Trophoblast cell (in vitro differentiated cells and primary cell): ENCODE measurements at regions not wholly inside any gene's neighbourhood (a gene's known extent, or its start where the extent isn't known, plus 50 kb on each side); places are given as distances from the start of the nearest gene placed in this dataset.

Experiments
- DNase-seq, 2 donors: peaks; one replicate each; pipeline ENCODE4 v3.0.0-alpha.2; 2016
- H2AFZ ChIP-seq: 2 replicates; pipeline ENCODE4 v1.6.1; 2013; ENCODE audit warnings: low read length, moderate library complexity, mild to moderate bottlenecking; ENCODE audit not compliant: insufficient read depth, poor library complexity
- H2AK5ac ChIP-seq: 2 replicates; pipeline ENCODE4 v1.6.1; 2013; ENCODE audit warnings: mild to moderate bottlenecking, low read length
- H2BK120ac ChIP-seq: 2 replicates; pipeline ENCODE4 v1.6.1; 2013; ENCODE audit warnings: low read length, mild to moderate bottlenecking, moderate library complexity; ENCODE audit not compliant: insufficient read depth, poor library complexity
- H2BK12ac ChIP-seq: 2 replicates; pipeline ENCODE4 v1.6.1; 2013; ENCODE audit warnings: mild to moderate bottlenecking, low read length, moderate library complexity
- H2BK5ac ChIP-seq: 2 replicates; pipeline ENCODE4 v1.6.1; 2013; ENCODE audit warnings: low read length, low read depth, moderate library complexity, mild to moderate bottlenecking; ENCODE audit not compliant: poor library complexity
- H3K14ac ChIP-seq: 2 replicates; pipeline ENCODE4 v1.6.1; 2013; ENCODE audit warnings: mild to moderate bottlenecking, low read length
- H3K18ac ChIP-seq: 2 replicates; pipeline ENCODE4 v1.6.1; 2013; ENCODE audit warnings: mild to moderate bottlenecking, low read length
- H3K23ac ChIP-seq: 2 replicates; pipeline ENCODE4 v1.6.1; 2013; ENCODE audit warnings: low read length
- H3K27ac ChIP-seq: 2 replicates; pipeline ENCODE4 v1.5.1; 2013; ENCODE audit warnings: low read depth, mild to moderate bottlenecking, inconsistent platforms, low read length, moderate library complexity
- H3K27me3 ChIP-seq: 2 replicates; pipeline ENCODE4 v1.6.1; 2013; ENCODE audit warnings: inconsistent platforms, mild to moderate bottlenecking, low read length, moderate library complexity; ENCODE audit not compliant: insufficient read depth
- H3K36me3 ChIP-seq, 2 experiments: 1 replicate in 1 of 2; 2 replicates in 1 of 2; pipeline ENCODE4 v1.6.1; 2013; ENCODE audit warnings: low read length in 2 of 2, mild to moderate bottlenecking in 2 of 2, moderate library complexity in 1 of 2; ENCODE audit not compliant: insufficient read depth in 2 of 2, control insufficient read depth in 1 of 2
- H3K4ac ChIP-seq: 2 replicates; pipeline ENCODE4 v1.6.1; 2013; ENCODE audit warnings: low read depth, mild to moderate bottlenecking, low read length, moderate library complexity
- H3K4me1 ChIP-seq, 2 experiments: 1 replicate in 1 of 2; 2 replicates in 1 of 2; pipeline ENCODE4 v1.6.1; 2013; ENCODE audit warnings: low read length in 2 of 2, mild to moderate bottlenecking in 2 of 2, moderate library complexity in 1 of 2; ENCODE audit not compliant: insufficient read depth in 2 of 2, control insufficient read depth in 1 of 2
- H3K4me2 ChIP-seq: 2 replicates; pipeline ENCODE4 v1.6.1; 2013; ENCODE audit warnings: inconsistent platforms, mild to moderate bottlenecking, low read length, moderate library complexity
- H3K4me3 ChIP-seq: 2 replicates; pipeline ENCODE4 v1.5.1; 2013; ENCODE audit warnings: mild to moderate bottlenecking, low read depth, low read length, inconsistent platforms
- H3K79me1 ChIP-seq: one replicate; pipeline ENCODE4 v1.6.1; 2013; ENCODE audit warnings: low read length
- H3K79me2 ChIP-seq: 2 replicates; pipeline ENCODE4 v1.6.1; 2013; ENCODE audit warnings: low read length, mild to moderate bottlenecking; ENCODE audit not compliant: control insufficient read depth, insufficient read depth, poor library complexity
- H3K9ac ChIP-seq: 2 replicates; pipeline ENCODE4 v1.6.1; 2013; ENCODE audit warnings: mild to moderate bottlenecking, low read length
- H3K9me3 ChIP-seq: 2 replicates; pipeline ENCODE4 v1.6.1; 2013; ENCODE audit warnings: low read depth, mild to moderate bottlenecking, control low read depth, inconsistent platforms, low read length; ENCODE audit not compliant: insufficient read depth
- H4K12ac ChIP-seq: 2 replicates; pipeline ENCODE4 v1.6.1; 2013; ENCODE audit warnings: low read depth, mild to moderate bottlenecking, low read length, moderate library complexity
- H4K8ac ChIP-seq: 2 replicates; pipeline ENCODE4 v1.6.1; 2013; ENCODE audit warnings: low read depth, mild to moderate bottlenecking, low read length, moderate library complexity
- H4K91ac ChIP-seq: one replicate; pipeline ENCODE4 v1.6.1; 2013; ENCODE audit warnings: low read depth, mild to moderate bottlenecking, low read length, moderate library complexity
- WGBS: extraction: QIAGEN DNeasy Blood & Tissue Kit; methylation state at CpG from one replicate; pipeline ENCODE4 v1.1.7; 2013; ENCODE audit warnings: missing lambda C conversion rate; ENCODE audit not compliant: insufficient read length, insufficient coverage; ENCODE audit errors: extremely low coverage; 5-methylcytosine and 5-hydroxymethylcytosine counted together

- Histone ChIP-seq H4K8ac (no peak overlapping the region), H3K79me1 (no peaks in the 10 kb centered on the region)
- no CpG with 5 or more reads among the region's 5 CpGs for WGBS
Measured at GRCh38 chr15:59876140-59876539, 128.0 kb upstream of the FOXB1 start.

GRCh38 chr15:59873644-59874272, 130.4 kb upstream of the FOXB1 start:
- no peak for DNase-seq
- no peak overlapping the region for H2AFZ ChIP-seq
- WGBS, result no CpG with 5 or more reads among the region's 3 CpGs

More at GRCh38 chr15:59876140-59876539, 128.0 kb upstream of the FOXB1 start:
- Histone ChIP-seq H3K14ac (no peak overlapping the region), H2AK5ac (no peak overlapping the region), H2BK5ac (no peak overlapping the region), H3K23ac (no peak overlapping the region), H3K79me2 (no peaks in the 10 kb centered on the region), H3K4me1 (no peaks in the 10 kb centered on the region), H3K18ac (no peak overlapping the region), H3K36me3 (no peaks in the 10 kb centered on the region), H3K4me3 (no peak overlapping the region), H3K27me3 (no peaks in the 10 kb centered on the region), H4K91ac (no peak overlapping the region), H3K9ac (no peak overlapping the region), H2BK12ac (no peak overlapping the region), H3K27ac (no peak overlapping the region), H4K12ac (no peak overlapping the region), H3K4ac (no peak overlapping the region), H3K9me3 (no peaks in the 10 kb centered on the region), H2BK120ac (no peak overlapping the region), H3K4me2 (no peak overlapping the region), H2AFZ (no peak overlapping the region)
- no peak for DNase-seq

GRCh38 chr15:59867086-59867855, 136.8 kb upstream of the FOXB1 start:
- Histone ChIP-seq H3K27ac (no peak overlapping the region), H4K8ac (no peak overlapping the region), H3K18ac (no peak overlapping the region), H4K12ac (no peak overlapping the region), H2BK120ac (no peak overlapping the region), H2AK5ac (no peak overlapping the region), H3K23ac (no peak overlapping the region), H4K91ac (no peak overlapping the region), H2BK12ac (no peak overlapping the region), H2AFZ (no peak overlapping the region), H3K4ac (no peak overlapping the region), H3K9ac (no peak overlapping the region), H2BK5ac (no peak overlapping the region), H3K9me3 (no peaks in the 10 kb centered on the region), H3K14ac (no peak overlapping the region), H3K27me3 (no peaks in the 10 kb centered on the region), H3K36me3 (no peaks in the 10 kb centered on the region), H3K79me1 (no peaks in the 10 kb centered on the region), H3K4me2 (no peak overlapping the region), H3K4me1 (no peaks in the 10 kb centered on the region), H3K79me2 (no peaks in the 10 kb centered on the region), H3K4me3 (no peak overlapping the region)
- WGBS, result no CpG with 5 or more reads among the region's 5 CpGs
- DNase-seq, result no peak

More at GRCh38 chr15:59873644-59874272, 130.4 kb upstream of the FOXB1 start:
- H2BK5ac ChIP-seq, result no peak overlapping the region
- no peak overlapping the region for H3K14ac ChIP-seq
- H3K27me3 ChIP-seq, result no peaks in the 10 kb centered on the region
- H3K9me3 ChIP-seq, result no peaks in the 10 kb centered on the region
- H4K8ac ChIP-seq, result no peak overlapping the region
- no peak overlapping the region for H4K91ac ChIP-seq
- no peak overlapping the region for H3K23ac ChIP-seq
- H4K12ac ChIP-seq, result no peak overlapping the region
- H3K27ac ChIP-seq, result no peak overlapping the region
- H2BK12ac ChIP-seq, result no peak overlapping the region
- H3K4ac ChIP-seq, result no peak overlapping the region
- no peak overlapping the region for H3K9ac ChIP-seq
- no peaks in the 10 kb centered on the region for H3K4me1 ChIP-seq
- H3K18ac ChIP-seq, result no peak overlapping the region
- H2BK120ac ChIP-seq, result no peak overlapping the region
- no peak overlapping the region for H3K4me2 ChIP-seq
- no peaks in the 10 kb centered on the region for H3K79me1 ChIP-seq
- no peak overlapping the region for H2AK5ac ChIP-seq
- H3K79me2 ChIP-seq, result no peaks in the 10 kb centered on the region
- no peaks in the 10 kb centered on the region for H3K36me3 ChIP-seq
- no peak overlapping the region for H3K4me3 ChIP-seq

- no peak overlapping the region for H3K4me3 ChIP-seq
- H3K4me1 ChIP-seq, result no peaks in the 10 kb centered on the region
- H3K27me3 ChIP-seq, result no peaks in the 10 kb centered on the region
- H4K8ac ChIP-seq, result no peak overlapping the region
- no peaks in the 10 kb centered on the region for H3K79me1 ChIP-seq
- WGBS, result no CpG with 5 or more reads among the region's 4 CpGs
- H3K79me2 ChIP-seq, result no peaks in the 10 kb centered on the region
- H2AK5ac ChIP-seq, result no peak overlapping the region
- H2BK12ac ChIP-seq, result no peak overlapping the region
- H3K4ac ChIP-seq, result no peak overlapping the region
- no peak overlapping the region for H3K27ac ChIP-seq
- DNase-seq, result no peak
- H3K36me3 ChIP-seq, result no peaks in the 10 kb centered on the region
- H3K4me2 ChIP-seq, result no peak overlapping the region
- no peak overlapping the region for H3K18ac ChIP-seq
- H4K12ac ChIP-seq, result no peak overlapping the region
- H3K9me3 ChIP-seq, result no peaks in the 10 kb centered on the region
- no peak overlapping the region for H2BK5ac ChIP-seq
- no peak overlapping the region for H4K91ac ChIP-seq
- no peak overlapping the region for H3K9ac ChIP-seq
- no peak overlapping the region for H2AFZ ChIP-seq
- no peak overlapping the region for H2BK120ac ChIP-seq
- H3K14ac ChIP-seq, result no peak overlapping the region
- H3K23ac ChIP-seq, result no peak overlapping the region
Measured at GRCh38 chr15:59866642-59867041, 137.5 kb upstream of the FOXB1 start.
